ENCODE measurements at regions not wholly inside any gene's neighbourhood (a gene's known extent, or its start where the extent isn't known, plus 50 kb on each side); places are given as distances from the start of the nearest gene placed in this dataset.

DNA sequence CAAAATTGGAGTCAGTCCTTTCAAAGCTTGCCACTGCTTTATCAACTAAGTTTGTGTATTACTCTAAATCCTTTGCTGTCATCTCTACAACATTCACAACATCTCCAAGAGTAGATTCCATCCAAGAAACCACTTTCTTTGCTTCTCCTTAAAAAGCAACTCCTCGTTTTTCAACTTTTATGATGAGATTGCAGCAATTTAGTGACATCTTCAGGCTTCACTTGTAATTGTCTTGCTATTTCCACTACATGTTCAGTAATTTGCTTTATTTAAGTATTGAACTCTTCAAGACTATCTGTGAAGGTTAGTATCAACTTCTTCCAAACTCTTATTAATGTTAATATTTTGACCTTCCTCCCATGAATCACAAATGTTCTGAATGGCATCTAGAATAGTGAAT is 747.9 kb downstream of the TMTC2 start:
- TF ChIP-seq CTCF (IDR thresholded peaks at IDR 0.05; ENCODE audit: borderline replicate concordance, extremely low read depth, low read length, poor library complexity, severe bottlenecking), result no peak
- no peak for TF ChIP-seq EZH2 (IDR thresholded peaks at IDR 0.05; ENCODE audit: borderline replicate concordance, low read depth, low read length, severe bottlenecking)

All from DND-41 (cell line).